Motor neuron (in vitro differentiated cells): ENCODE measurements at regions not wholly inside any gene's neighbourhood (a gene's known extent, or its start where the extent isn't known, plus 50 kb on each side); places are given as distances from the start of the nearest gene placed in this dataset.
"Not testable (repeated sequence)": the region's sequence is repeated elsewhere in the genome, so short reads cannot be mapped to it uniquely, and the experiment has no call there.

Experiments used
- ATAC-seq, 8 experiments: fragments of 200-7000 bp; cut with Tn5 transposase; replicated peaks in 6 of 8; 2 replicates each; pipeline ENCODE4 v1.8.0; 2021; ENCODE audit warnings: mild to moderate bottlenecking in 8 of 8, moderate library complexity in 8 of 8
- H3K27ac ChIP-seq, 2 donors: fragments of 250-450 bp; sonication (Bioruptor Pico); 2 replicates each; pipeline ENCODE4 v1.9.0; 2021; ENCODE audit warnings: antibody characterized with exemption in 2 of 2, mild to moderate bottlenecking in 2 of 2, moderate library complexity in 1 of 2
- H3K4me1 ChIP-seq, 2 donors: fragments of 250-450 bp; sonication (Bioruptor Pico); replicated peaks in 1 of 2; 2 replicates each; pipeline ENCODE4 v1.6.1; 2021; ENCODE audit warnings: antibody characterized with exemption in 2 of 2, mild to moderate bottlenecking in 2 of 2, moderate library complexity in 1 of 2
- H3K4me3 ChIP-seq, 5 donors: fragments of 250-450 bp; sonication (Bioruptor Pico); 2 replicates each; pipeline ENCODE4 v1.9.0; 2021; ENCODE audit warnings: antibody characterized with exemption in 5 of 5, mild to moderate bottlenecking in 5 of 5, moderate library complexity in 4 of 5
- WGBS, 10 experiments: fragments of 450-650 bp; shearing (Covaris generic); methylation state at CpG; one replicate each; pipeline ENCODE4 v1.0.0; 2022; 5-methylcytosine and 5-hydroxymethylcytosine counted together
- in situ Hi-C, 9 experiments: fragments of 400-800 bp; cut with MboI; loops; one replicate each; pipeline ENCODE4 v1.15.0; 2021; ENCODE audit warnings: low sequenced_read_pairs in 9 of 9, low pct_unique_long_range_greater_than_20kb in 2 of 9; ENCODE audit not compliant: unreplicated experiment in 9 of 9

- no peak overlapping the region for H3K4me3 ChIP-seq
- peaks cover 0 to 12% of the 10 kb centered on the region in 2 donors for H3K4me1 ChIP-seq
- 18 to 100% (median 93%) methylated on average over 1 to 2 of the region's 2 CpGs for WGBS, 10 experiments
- in situ Hi-C loops: no loop called here
- H3K27ac ChIP-seq: no peak overlapping the region
- ATAC-seq: no peak
Observed at GRCh38 chr21:18002393-18002792, 183.2 kb upstream of the C21orf91 start.

- in situ Hi-C loops: no loop called here
- ATAC-seq: peak in 4 of 8 experiments; percentile 28 to 58 (median 51)
- 0 to 96% (median 80%) methylated on average over 2 to 3 of the region's 3 CpGs; no CpG with 5 or more reads in 1 of the 10 experiments for WGBS, 10 experiments
Observed at GRCh38 chr21:18000981-18001686, 182.0 kb upstream of the C21orf91 start.

GRCh38 chr21:17998599-17998998, 179.4 kb upstream of the C21orf91 start:
- 17 to 100% (median 80%) methylated on average over 1 to 4 of the region's 4 CpGs; no CpG with 5 or more reads in 3 of the 10 experiments for WGBS, 10 experiments
- in situ Hi-C loops, H3K4me1 ChIP-seq, H3K27ac ChIP-seq, ATAC-seq, H3K4me3 ChIP-seq: not testable (repeated sequence)

More at GRCh38 chr21:18000981-18001686, 182.0 kb upstream of the C21orf91 start:
- H3K4me1 ChIP-seq: peaks cover 0 to 12% of the 10 kb centered on the region in 2 donors
- H3K27ac ChIP-seq: no peak overlapping the region
- H3K4me3 ChIP-seq: no peak overlapping the region

- peak in 1 of 8 experiments; percentile 34 for ATAC-seq
- peaks cover 9 to 12% of the 10 kb centered on the region in 2 donors for H3K4me1 ChIP-seq
- H3K4me3 ChIP-seq: no peak overlapping the region
- no peak overlapping the region for H3K27ac ChIP-seq
- WGBS, 10 experiments: 3 to 83% (median 31%) methylated on average over 1 to 3 of the region's 3 CpGs; no CpG with 5 or more reads in 1 of the 10 experiments
- in situ Hi-C loops: no loop called here
Observed at GRCh38 chr21:17989780-17990179, 170.6 kb upstream of the C21orf91 start.

GRCh38 chr21:17988102-17988437, 168.9 kb upstream of the C21orf91 start:
- Histone ChIP-seq H3K27ac (no peak overlapping the region), H3K4me3 (no peak overlapping the region), H3K4me1 (peaks cover 9 to 12% of the 10 kb centered on the region in 2 donors)
- ATAC-seq: peak in 1 of 8 experiments; percentile 3
- 0 to 83% (median 44%) methylated on average over 1 of the region's 1 CpG; no CpG with 5 or more reads in 3 of the 10 experiments for whole genome bisulfite sequencing, 10 experiments
- in situ Hi-C loops: no loop called here

GRCh38 chr21:17987382-17988101, 168.4 kb upstream of the C21orf91 start:
- Histone ChIP-seq H3K27ac (no peak overlapping the region), H3K4me1 (peaks cover 9 to 12% of the 10 kb centered on the region in 2 donors), H3K4me3 (no peak overlapping the region)
- peak in 5 of 8 experiments; percentile 47 to 87 (median 54) for ATAC-seq
- in situ Hi-C loops: no loop called here

- peak in 3 of 8 experiments; percentile 14 to 74 (median 25) for ATAC-seq
- 0 to 60% (median 25%) methylated on average over 3 to 4 of the region's 4 CpGs; no CpG with 5 or more reads in 1 of the 10 experiments for WGBS, 10 experiments
- Histone ChIP-seq H3K4me3 (no peak overlapping the region), H3K27ac (no peak overlapping the region), H3K4me1 (peaks cover 7 to 10% of the 10 kb centered on the region in 2 donors)
- in situ Hi-C loops: no loop called here
Observed at GRCh38 chr21:17981060-17981740, 162.0 kb upstream of the C21orf91 start.

- WGBS, 10 experiments: 0 to 100% (median 86%) methylated on average over 1 of the region's 1 CpG; no CpG with 5 or more reads in 1 of the 10 experiments
- no peak for ATAC-seq
- H3K27ac ChIP-seq: no peak overlapping the region
- H3K4me3 ChIP-seq: no peak overlapping the region
- in situ Hi-C loops: no loop called here
- H3K4me1 ChIP-seq: peaks cover 7 to 10% of the 10 kb centered on the region in 2 donors
Observed at GRCh38 chr21:17979763-17980162, 160.6 kb upstream of the C21orf91 start.

GRCh38 chr21:17978895-17979294, 159.7 kb upstream of the C21orf91 start:
- H3K4me3 ChIP-seq: no peak overlapping the region
- in situ Hi-C loops: no loop called here
- peaks cover 7 to 10% of the 10 kb centered on the region in 2 donors for H3K4me1 ChIP-seq
- WGBS, 10 experiments: 7 to 100% (median 80%) methylated on average over 1 to 3 of the region's 3 CpGs; no CpG with 5 or more reads in 1 of the 10 experiments
- no peak for ATAC-seq
- no peak overlapping the region for H3K27ac ChIP-seq

- Histone ChIP-seq H3K4me3 (no peak overlapping the region), H3K27ac (no peak overlapping the region), H3K4me1 (peaks cover 7 to 10% of the 10 kb centered on the region in 2 donors)
- in situ Hi-C loops: no loop called here
- peak in 4 of 8 experiments; percentile 29 to 88 (median 78) for ATAC-seq
Observed at GRCh38 chr21:17976691-17977090, 157.5 kb upstream of the C21orf91 start.

- in situ Hi-C loops: no loop called here
- Histone ChIP-seq H3K4me1 (peaks cover 2 to 5% of the 10 kb centered on the region in 2 donors), H3K4me3 (no peak overlapping the region), H3K27ac (no peak overlapping the region)
- 0 to 100% (median 83%) methylated on average over 1 to 2 of the region's 2 CpGs; no CpG with 5 or more reads in 3 of the 10 experiments for WGBS, 10 experiments
- no peak for ATAC-seq
Observed at GRCh38 chr21:17976139-17976538, 157.0 kb upstream of the C21orf91 start.

- ATAC-seq: no peak
- H3K27ac ChIP-seq: no peak overlapping the region
- in situ Hi-C loops: no loop called here
- no peak overlapping the region for H3K4me3 ChIP-seq
- H3K4me1 ChIP-seq: no peaks in the 10 kb centered on the region
Observed at GRCh38 chr21:17967319-17967718, 148.2 kb upstream of the C21orf91 start.

GRCh38 chr21:17964716-17965115, 145.6 kb upstream of the C21orf91 start:
- Histone ChIP-seq H3K4me1 (peaks cover 0 to 2% of the 10 kb centered on the region in 2 donors), H3K4me3 (no peak overlapping the region), H3K27ac (no peak overlapping the region)
- no peak for ATAC-seq
- in situ Hi-C loops: no loop called here
